ENCODE measurements at regions not wholly inside any gene's neighbourhood (a gene's known extent, or its start where the extent isn't known, plus 50 kb on each side); places are given as distances from the start of the nearest gene placed in this dataset.

GRCh38 chr6:14571746-14572145, 454.2 kb downstream of the CD83 start:
- no peak for DNase-seq

DNA sequence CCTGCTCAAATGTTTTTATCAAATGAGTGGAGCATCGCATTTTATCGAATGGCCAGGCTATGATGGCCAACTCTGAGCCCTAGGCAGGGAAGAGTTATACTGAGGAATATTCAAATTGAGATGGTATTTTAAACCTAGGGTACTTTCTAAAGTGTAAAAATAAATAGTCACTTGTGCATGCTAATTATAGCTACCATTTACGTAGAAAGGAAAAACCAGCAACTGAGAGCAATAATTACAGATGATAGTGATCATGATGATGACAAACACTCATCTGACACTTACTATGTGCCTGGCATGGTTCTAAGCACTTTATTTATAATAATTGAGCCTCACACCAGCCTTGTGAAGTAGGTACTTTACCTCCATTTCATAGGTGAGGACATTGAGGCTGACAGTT, 455.7 kb downstream of the CD83 start:
- 84 to 93% methylated on average over 3 of the region's 3 CpGs for WGBS, 2 donors
- ATAC-seq (ENCODE audit: insufficient read depth, low FRiP score) (no peak), DNase-seq (no peak)
- no peaks in the 10 kb centered on the region for H3K36me3 ChIP-seq (ENCODE audit: control insufficient read depth in 4 of 4, insufficient read depth in 4 of 4, low read length in 4 of 4)
- no peaks in the 10 kb centered on the region for H3K27me3 ChIP-seq (ENCODE audit: control insufficient read depth in 3 of 3, insufficient read depth in 3 of 3, low read length in 2 of 3)
- H3K4me3 ChIP-seq, result no peak overlapping the region
- H3K4me1 ChIP-seq (ENCODE audit: control insufficient read depth in 5 of 5, insufficient read depth in 5 of 5, low read length in 5 of 5), result peaks cover 0 to 5% (median 0%) of the 10 kb centered on the region in 5 donors
- TF ChIP-seq CTCF (IDR thresholded peaks at IDR 0.05; ENCODE audit: control extremely low read depth, extremely low read depth), result no peak
- H3K9me3 ChIP-seq (ENCODE audit: control insufficient read depth in 4 of 4, insufficient read depth in 3 of 4, low read length in 3 of 4), result peaks cover 0 to 2% (median 0%) of the 10 kb centered on the region in 4 donors
- H3K27ac ChIP-seq (ENCODE audit: low read depth in 1 of 2, low read length in 1 of 2), result no peak overlapping the region
- no peak overlapping the region for H3K9ac ChIP-seq (ENCODE audit: insufficient read depth in 1 of 2, low read length in 2 of 2)

More at GRCh38 chr6:14571746-14572145, 454.2 kb downstream of the CD83 start:
- no peak for TF ChIP-seq CTCF (IDR thresholded peaks at IDR 0.05; ENCODE audit: control extremely low read depth, extremely low read depth)
- no peaks in the 10 kb centered on the region for H3K36me3 ChIP-seq (ENCODE audit: control insufficient read depth in 4 of 4, insufficient read depth in 4 of 4, low read length in 4 of 4)
- peaks cover 0 to 2% (median 0%) of the 10 kb centered on the region in 4 donors for H3K9me3 ChIP-seq (ENCODE audit: control insufficient read depth in 4 of 4, insufficient read depth in 3 of 4, low read length in 3 of 4)
- 91 to 94% methylated on average over 7 of the region's 7 CpGs for WGBS, 2 donors
- no peaks in the 10 kb centered on the region for H3K27me3 ChIP-seq (ENCODE audit: control insufficient read depth in 3 of 3, insufficient read depth in 3 of 3, low read length in 2 of 3)
- no peak overlapping the region for H3K27ac ChIP-seq (ENCODE audit: low read depth in 1 of 2, low read length in 1 of 2)
- H3K4me1 ChIP-seq (ENCODE audit: control insufficient read depth in 5 of 5, insufficient read depth in 5 of 5, low read length in 5 of 5), result peaks cover 0 to 5% (median 0%) of the 10 kb centered on the region in 5 donors
- H3K4me3 ChIP-seq, result no peak overlapping the region
- no peak overlapping the region for H3K9ac ChIP-seq (ENCODE audit: insufficient read depth in 1 of 2, low read length in 2 of 2)
- ATAC-seq (ENCODE audit: insufficient read depth, low FRiP score), result no peak

- Histone ChIP-seq H3K27me3 (ENCODE audit: control insufficient read depth in 3 of 3, insufficient read depth in 3 of 3, low read length in 2 of 3) (no peaks in the 10 kb centered on the region), H3K9me3 (ENCODE audit: control insufficient read depth in 4 of 4, insufficient read depth in 3 of 4, low read length in 3 of 4) (peaks cover 0 to 2% (median 0%) of the 10 kb centered on the region in 4 donors), H3K36me3 (ENCODE audit: control insufficient read depth in 4 of 4, insufficient read depth in 4 of 4, low read length in 4 of 4) (no peaks in the 10 kb centered on the region), H3K27ac (ENCODE audit: low read depth in 1 of 2, low read length in 1 of 2) (no peak overlapping the region), H3K4me1 (ENCODE audit: control insufficient read depth in 5 of 5, insufficient read depth in 5 of 5, low read length in 5 of 5) (peaks cover 0 to 5% (median 0%) of the 10 kb centered on the region in 5 donors), H3K9ac (ENCODE audit: insufficient read depth in 1 of 2, low read length in 2 of 2) (no peak overlapping the region), H3K4me3 (no peak overlapping the region)
- DNase-seq (no peak), ATAC-seq (ENCODE audit: insufficient read depth, low FRiP score) (no peak)
- TF ChIP-seq CTCF (IDR thresholded peaks at IDR 0.05; ENCODE audit: control extremely low read depth, extremely low read depth), result no peak
- WGBS, 2 donors, result 77 to 88% methylated on average over 2 of the region's 2 CpGs
Measured at GRCh38 chr6:14573703-14574290, 456.2 kb downstream of the CD83 start.

DNA sequence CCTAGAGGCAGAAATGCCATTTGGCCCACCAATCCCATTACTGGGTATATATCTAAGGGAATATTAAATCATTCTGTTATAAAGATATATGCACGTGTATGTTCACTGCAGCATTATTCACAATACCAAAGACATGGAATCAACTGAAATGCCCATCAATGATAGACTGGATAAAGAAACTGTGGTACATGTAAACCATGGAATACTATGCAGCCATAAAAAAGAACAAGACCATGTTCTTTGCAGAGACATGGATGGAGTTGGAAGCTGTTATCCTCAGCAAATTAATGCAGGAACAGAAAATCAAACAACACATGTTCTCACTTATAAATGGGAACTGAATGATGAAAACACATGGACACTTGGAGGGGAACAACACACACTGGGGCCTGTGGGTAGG, 458.4 kb downstream of the CD83 start:
- no peak overlapping the region for H3K4me3 ChIP-seq
- ATAC-seq (ENCODE audit: insufficient read depth, low FRiP score) (no peak), DNase-seq (no peak)
- H3K27ac ChIP-seq (ENCODE audit: low read depth in 1 of 2, low read length in 1 of 2), result no peak overlapping the region
- H3K9me3 ChIP-seq (ENCODE audit: control insufficient read depth in 4 of 4, insufficient read depth in 3 of 4, low read length in 3 of 4), result peaks cover 0 to 2% (median 0%) of the 10 kb centered on the region in 4 donors
- no peak overlapping the region for H3K9ac ChIP-seq (ENCODE audit: insufficient read depth in 1 of 2, low read length in 2 of 2)
- 83 to 98% methylated on average over 1 of the region's 1 CpG for WGBS, 2 donors
- H3K4me1 ChIP-seq (ENCODE audit: control insufficient read depth in 5 of 5, insufficient read depth in 5 of 5, low read length in 5 of 5), result peaks cover 0 to 5% (median 0%) of the 10 kb centered on the region in 5 donors
- H3K27me3 ChIP-seq (ENCODE audit: control insufficient read depth in 3 of 3, insufficient read depth in 3 of 3, low read length in 2 of 3), result no peaks in the 10 kb centered on the region
- no peaks in the 10 kb centered on the region for H3K36me3 ChIP-seq (ENCODE audit: control insufficient read depth in 4 of 4, insufficient read depth in 4 of 4, low read length in 4 of 4)
- no peak for TF ChIP-seq CTCF (IDR thresholded peaks at IDR 0.05; ENCODE audit: control extremely low read depth, extremely low read depth)
